Activated T-cell treated with anti-CD3 and anti-CD28 coated beads for 24 hours (primary cell): ENCODE measurements at regions not wholly inside any gene's neighbourhood (a gene's known extent, or its start where the extent isn't known, plus 50 kb on each side); places are given as distances from the start of the nearest gene placed in this dataset.
"Not testable (repeated sequence)": the region's sequence is repeated elsewhere in the genome, so short reads cannot be mapped to it uniquely, and the experiment has no call there.

Experiments
- DNase-seq: peaks from one replicate; pipeline ENCODE4 v3.0.0-alpha.2; 2020; ENCODE audit warnings: low read depth

DNA sequence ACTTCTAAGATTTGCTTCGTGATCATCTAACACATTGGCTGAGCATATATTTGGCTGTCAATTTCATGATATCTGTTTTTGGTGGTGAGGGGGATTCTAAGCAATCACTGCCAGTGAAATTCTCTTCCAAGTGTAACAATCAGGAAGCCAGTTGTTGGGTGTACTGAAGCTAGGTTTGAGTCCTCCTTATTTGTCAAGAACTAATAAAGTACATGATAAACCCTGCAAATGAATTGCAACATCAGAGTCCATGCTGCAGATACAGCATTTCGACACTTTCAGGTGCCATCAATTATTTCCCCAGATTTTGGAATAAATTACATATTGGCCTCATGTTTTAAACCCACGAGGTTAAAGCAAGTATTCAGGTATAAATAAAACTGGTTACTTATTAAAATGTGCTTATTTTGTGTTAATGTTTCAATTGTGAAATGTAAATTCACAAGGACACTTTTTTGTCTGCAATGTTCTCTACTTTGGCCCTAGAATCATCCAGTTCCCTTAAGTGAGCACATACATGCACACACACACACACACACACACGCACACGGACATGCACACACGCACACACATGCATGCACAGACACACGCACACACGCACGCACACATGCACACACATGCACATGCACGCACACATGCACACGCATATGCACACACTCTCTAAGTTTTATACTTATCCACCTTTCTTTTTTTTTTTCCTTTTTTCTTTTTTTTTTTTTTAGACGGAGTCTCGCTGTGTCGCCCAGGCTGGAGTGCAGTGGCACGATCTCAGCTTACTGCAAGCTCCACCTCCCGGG is 510.2 kb upstream of the KLF6 start:
- DNase-seq = no peak

- no peak for DNase-seq
Measured at GRCh38 chr10:4294271-4294670, 509.3 kb upstream of the KLF6 start.

DNA sequence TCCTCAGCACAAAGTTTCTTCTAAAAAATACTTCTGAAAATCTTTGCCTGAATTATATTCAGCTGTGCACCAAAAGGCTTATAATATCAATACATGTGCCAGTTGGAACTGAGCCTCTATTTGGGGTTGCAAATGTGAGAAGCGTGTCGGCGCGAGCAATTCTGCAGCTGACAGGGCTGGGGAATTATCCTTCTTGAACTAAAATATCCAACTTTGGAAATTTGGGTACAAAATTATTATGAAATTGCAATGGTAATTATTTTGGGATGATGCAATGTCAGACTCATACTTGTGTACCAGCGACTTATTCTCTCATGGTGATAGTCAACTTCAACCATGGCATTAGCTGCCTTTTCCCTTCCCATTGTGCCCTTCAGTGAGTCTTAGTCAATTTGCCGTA is 507.0 kb upstream of the KLF6 start:
- DNase-seq = no peak

DNA sequence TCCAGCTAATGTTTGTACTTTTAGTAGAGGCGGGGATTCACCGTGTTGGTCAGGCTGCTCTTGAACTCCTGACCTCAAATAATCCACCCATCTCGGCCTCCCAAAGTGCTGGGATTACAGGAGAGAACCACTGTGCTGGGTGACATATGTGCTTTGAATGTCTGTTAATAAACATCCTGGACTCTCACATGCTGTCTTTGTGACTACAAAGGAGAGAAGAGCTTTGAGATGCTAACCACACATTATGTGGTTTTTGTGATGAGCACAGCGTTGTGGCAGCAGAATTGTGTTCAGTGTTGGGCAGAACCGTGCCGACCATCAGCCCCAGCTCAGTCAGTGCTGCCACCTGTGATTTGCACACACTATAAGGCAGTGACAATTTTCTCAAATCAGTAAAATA is 500.1 kb upstream of the KLF6 start:
- no peak for DNase-seq

GRCh38 chr10:4283846-4284610 is 499.0 kb upstream of the KLF6 start:
- DNase-seq = no peak

DNA sequence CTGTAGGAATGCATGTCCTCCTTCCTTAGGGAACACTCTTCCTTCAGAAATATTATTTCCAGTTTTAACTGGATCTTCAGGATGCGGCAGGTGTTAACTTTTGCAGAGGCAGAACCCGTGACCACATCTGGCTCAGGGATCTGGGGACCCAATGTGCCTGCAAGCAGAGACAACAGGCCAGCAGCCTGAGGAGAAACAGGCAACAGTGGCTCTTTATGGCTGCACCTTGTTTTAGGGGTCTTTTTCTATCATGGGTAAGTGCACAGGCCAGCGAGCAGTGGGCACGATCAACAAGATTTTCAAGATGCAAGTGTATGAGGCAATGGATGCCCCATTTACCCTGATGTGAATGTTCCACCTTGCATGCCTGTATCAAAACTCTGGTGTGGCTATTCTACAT is 497.5 kb upstream of the KLF6 start:
- no peak for DNase-seq

DNA sequence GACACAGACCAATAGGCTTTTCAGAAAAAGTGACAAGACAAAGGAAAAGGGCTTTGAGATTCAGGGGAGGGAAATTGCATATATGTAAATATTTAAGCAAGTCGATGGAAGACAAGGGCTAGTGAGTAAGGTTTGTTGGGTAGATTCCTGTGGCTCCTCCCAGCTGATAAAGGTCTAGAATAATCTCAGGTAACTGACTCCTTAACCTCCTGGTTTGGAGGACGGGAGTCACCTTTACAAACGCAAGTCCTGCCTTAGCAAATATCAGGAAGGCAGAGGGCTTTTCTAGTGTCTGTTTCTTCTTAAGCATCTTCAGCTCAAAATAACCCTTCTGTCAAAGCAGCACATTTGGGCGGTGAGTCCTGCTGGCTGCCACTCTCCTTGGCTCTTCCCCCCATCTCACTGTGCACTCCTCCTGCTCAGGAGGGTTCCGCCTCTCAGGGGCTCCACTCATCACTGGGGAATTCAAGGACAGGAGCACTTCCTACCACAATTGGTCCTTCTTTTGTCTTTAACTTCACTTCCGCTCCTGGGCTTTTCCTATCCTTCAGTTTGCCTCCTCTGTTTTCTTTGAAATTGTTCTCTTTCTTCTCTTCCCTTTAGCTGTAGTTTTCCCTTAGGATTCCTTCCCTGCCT is 496.3 kb upstream of the KLF6 start:
- DNase-seq = no peak

DNA sequence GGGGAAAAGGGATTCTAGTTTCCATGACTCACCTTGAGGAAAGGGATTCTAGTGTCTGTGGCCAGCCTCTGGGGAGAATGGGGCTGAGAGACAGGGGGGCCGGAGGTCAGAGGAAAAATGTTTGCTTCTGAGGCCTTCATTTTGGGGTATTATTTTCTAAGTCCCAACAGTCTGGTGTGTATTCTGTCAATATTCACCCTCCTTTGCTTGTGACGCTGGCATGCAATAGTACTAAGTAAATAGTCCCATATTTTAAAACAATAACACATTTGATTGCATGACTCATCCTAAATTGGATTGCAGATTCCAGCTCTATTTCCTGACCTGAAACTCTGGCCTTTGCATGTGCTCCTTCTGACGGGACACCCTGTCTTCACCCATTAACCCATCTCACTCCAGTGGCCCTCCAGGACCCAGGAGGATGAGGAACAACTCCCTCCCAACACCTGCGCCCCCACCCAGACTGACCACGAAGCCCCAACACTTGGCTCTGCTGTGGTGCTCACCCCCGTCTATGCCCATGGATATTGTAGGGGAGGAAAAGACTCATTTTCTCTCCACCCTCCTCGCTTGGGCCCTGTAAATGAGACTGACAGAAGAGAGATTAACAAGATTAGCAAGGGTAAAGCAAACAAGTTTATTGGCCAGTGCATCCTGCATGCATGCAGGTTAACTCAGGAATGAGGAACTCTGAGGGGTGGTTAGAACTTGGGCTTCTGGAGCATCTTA is 495.6 kb upstream of the KLF6 start:
- no peak for DNase-seq

- no peak for DNase-seq
Measured at GRCh38 chr10:4279655-4280054, 494.6 kb upstream of the KLF6 start.

DNA sequence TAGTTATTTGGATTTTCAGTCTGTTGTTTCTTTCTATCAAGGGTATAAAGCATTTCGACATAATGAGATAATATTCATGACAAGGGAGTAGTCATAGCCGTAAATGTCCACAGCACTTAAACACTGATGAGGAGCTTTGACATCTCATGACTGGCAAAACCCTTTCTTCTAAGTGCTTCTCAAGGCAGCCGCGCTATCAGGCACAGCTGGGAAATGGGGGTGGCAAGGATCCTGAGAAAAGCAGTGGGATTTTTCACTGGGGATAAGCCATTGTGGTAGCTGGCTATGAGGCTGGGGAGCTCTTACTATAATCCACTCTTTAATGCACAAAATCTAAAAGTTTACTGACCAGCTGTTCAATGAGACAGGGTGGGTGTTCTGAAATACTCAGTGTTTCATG is 493.2 kb upstream of the KLF6 start:
- DNase-seq = no peak

DNA sequence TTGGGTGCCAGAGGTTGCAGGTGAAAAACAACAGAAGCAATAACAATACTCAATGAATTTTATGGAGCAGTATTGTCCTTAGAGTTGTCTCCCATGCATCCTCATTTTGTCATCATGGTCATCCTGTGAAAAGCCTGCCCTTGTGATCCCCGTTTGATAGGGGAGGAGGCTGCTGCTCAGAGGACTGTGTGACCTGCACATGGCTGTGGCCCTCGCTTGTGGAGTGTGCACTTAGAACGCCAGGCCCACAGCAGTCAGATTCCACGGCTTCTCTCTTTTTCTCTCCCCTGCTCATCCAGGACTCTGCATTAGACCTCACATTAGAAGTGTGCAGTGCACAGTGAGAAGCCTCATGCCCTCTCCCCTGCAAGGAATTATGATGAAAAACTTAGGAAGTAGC is 491.1 kb upstream of the KLF6 start:
- no peak for DNase-seq

- DNase-seq = not testable (repeated sequence)
Measured at GRCh38 chr10:4274671-4275070, 489.7 kb upstream of the KLF6 start.

DNA sequence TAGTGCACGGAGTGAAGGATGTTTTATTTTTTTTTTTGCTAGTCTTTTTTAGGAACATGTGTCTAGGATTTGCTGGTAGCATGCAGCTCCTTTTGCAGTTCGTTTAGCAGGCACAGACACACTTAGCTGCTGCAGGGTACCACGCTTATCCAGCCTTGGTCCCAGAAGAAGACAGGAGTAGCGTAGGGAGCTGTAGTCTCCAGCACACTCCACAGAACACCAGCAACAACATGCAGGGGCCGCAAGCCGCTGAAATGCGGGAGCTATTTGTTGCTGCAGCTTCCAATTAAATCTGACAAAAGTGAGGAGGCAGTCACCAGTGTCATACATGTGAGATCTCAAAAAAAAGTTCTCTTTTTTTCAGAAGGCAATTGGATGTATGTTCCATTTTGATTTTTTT is 486.2 kb upstream of the KLF6 start:
- DNase-seq = no peak

- no peak for DNase-seq
Measured at GRCh38 chr10:4270116-4270515, 485.1 kb upstream of the KLF6 start.

GRCh38 chr10:4268490-4268889 is 483.5 kb upstream of the KLF6 start:
- DNase-seq = not testable (repeated sequence)

DNA sequence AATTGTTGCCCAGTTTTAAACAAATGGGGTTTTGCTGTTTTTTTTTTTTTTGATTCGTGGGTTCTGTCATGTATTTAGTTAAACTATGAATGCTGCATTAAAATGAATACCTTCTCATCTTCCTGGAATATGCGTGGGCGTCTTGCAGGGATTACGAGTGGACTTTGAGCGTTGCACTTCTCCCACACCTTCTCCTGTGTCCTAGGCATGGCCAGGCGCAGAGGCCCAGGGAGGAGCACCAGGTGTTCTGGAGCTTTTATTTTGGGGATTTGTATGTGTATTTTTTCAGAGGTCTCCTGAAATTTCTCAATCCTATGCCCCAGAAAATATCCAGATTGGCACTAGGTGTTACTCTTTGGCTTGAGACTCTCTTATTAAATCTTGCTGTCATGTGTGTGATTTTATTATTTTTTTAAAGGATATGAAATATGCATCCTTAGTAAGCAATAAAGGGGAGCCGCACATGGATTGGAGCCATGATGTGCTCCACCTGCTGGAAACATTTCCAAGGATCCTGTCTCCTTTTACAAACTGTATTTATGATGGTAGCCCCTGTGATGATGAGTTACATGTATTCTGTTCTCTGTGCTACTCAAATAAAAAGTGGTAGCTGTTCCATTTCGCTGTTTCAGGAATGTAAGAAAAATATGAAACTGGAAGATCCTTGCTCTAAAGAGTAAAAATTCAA is 482.2 kb upstream of the KLF6 start:
- no peak for DNase-seq

DNA sequence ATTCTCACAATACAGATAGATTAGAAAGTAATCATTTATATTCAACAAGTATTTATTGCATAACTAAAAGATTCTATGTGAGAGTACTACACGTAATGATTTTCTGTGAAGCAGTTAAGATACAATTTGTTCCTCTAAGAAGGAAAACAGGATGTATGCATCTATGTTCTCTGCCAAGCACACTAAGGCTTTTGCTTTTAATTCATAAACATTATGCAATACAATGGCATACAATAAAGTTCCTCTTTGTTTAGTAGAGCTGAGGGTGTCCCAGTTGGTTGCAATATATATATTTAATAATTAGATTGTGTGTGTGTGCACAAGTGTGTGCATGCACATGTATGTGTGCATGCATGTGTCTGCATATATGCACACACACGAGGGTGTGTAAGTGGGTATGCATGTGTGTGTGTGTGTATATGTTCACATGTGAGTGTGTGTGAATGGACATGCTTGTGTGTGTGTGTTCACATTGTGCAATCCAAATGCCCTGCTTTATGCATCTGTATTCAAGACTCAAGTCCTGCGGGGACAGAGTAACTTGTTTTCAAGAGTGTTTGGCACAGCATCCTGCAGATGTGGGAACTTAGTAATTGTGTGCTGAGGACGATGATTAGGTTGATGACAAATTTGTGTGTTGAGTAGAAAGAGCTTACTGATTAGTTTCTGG is 481.5 kb upstream of the KLF6 start:
- DNase-seq = no peak

- no peak for DNase-seq
Measured at GRCh38 chr10:4265964-4266363, 481.0 kb upstream of the KLF6 start.

- no peak for DNase-seq
Measured at GRCh38 chr10:4264209-4264865, 479.3 kb upstream of the KLF6 start.

GRCh38 chr10:4263601-4263921 is 478.6 kb upstream of the KLF6 start:
- DNase-seq = no peak
